HEK293 (cell line): ENCODE measurements at regions not wholly inside any gene's neighbourhood (a gene's known extent, or its start where the extent isn't known, plus 50 kb on each side); places are given as distances from the start of the nearest gene placed in this dataset.
"Not testable (repeated sequence)": the region's sequence is repeated elsewhere in the genome, so short reads cannot be mapped to it uniquely, and the experiment has no call there.

Source experiments
- CTCF ChIA-PET: fragments of 350-600 bp; formaldehyde crosslinking; extraction: SDS; loops from one replicate; lab custom pipeline; 2021; ENCODE audit warnings: antibody characterized with exemption; lab: Yijun Ruan, JAX
- POLR2A ChIA-PET: fragments of 300-600 bp; formaldehyde crosslinking; extraction: SDS; loops from one replicate; lab custom pipeline; 2020; ENCODE audit warnings: antibody characterized with exemption, inconsistent platforms; lab: Yijun Ruan, JAX
- H3K27ac ChIP-seq: fragments of 200-500 bp; sonication (Bioruptor generic); 2 replicates; pipeline ENCODE4 v1.5.1; 2014; ENCODE audit warnings: low read depth, low read length, control low read depth, inconsistent platforms; ENCODE audit errors: extremely low read depth
- H3K36me3 ChIP-seq, 2 experiments: fragments of 200-500 bp in 1 of 2; sonication (Bioruptor generic) in 1 of 2; 1 replicate in 1 of 2; 2 replicates in 1 of 2; pipeline ENCODE4 v1.5.1; 2014 to 2017; ENCODE audit warnings: inconsistent platforms in 2 of 2, low read length in 2 of 2; ENCODE audit not compliant: control insufficient read depth in 2 of 2, insufficient read depth in 1 of 2
- H3K4me1 ChIP-seq: fragments of 200-500 bp; sonication (Bioruptor generic); 2 replicates; pipeline ENCODE4 v1.5.1; 2014; ENCODE audit warnings: mild to moderate bottlenecking, low read length, inconsistent platforms; ENCODE audit not compliant: control insufficient read depth, insufficient read depth
- H3K4me3 ChIP-seq: 2 replicates; pipeline ENCODE4 v1.5.1; 2011; ENCODE audit warnings: low read depth, mild to moderate bottlenecking, control low read depth, low read length, moderate library complexity
- H3K9me3 ChIP-seq: fragments of 200-500 bp; sonication (Bioruptor generic); 2 replicates; pipeline ENCODE4 v1.5.1; 2014; ENCODE audit warnings: low read depth, low read length, inconsistent platforms; ENCODE audit not compliant: control insufficient read depth, insufficient read depth
- ATF2 ChIP-seq: fragments of 450-650 bp; formaldehyde crosslinking; IDR thresholded peaks from 2 replicates; pipeline ENCODE4 v1.5.1; 2016; ENCODE audit warnings: missing biosample characterization, missing genetic modification characterization, low read depth
- GLI4 ChIP-seq: fragments of 450-650 bp; formaldehyde crosslinking; IDR thresholded peaks from 2 replicates; pipeline ENCODE4 v1.5.1; 2016; ENCODE audit warnings: missing biosample characterization, missing genetic modification characterization
- SALL2 ChIP-seq: fragments of 450-650 bp; formaldehyde crosslinking; IDR thresholded peaks from 2 replicates; pipeline ENCODE4 v1.5.0; 2017; ENCODE audit warnings: missing biosample characterization, mild to moderate bottlenecking, missing genetic modification characterization, borderline replicate concordance
- YY2 ChIP-seq: fragments of 450-650 bp; formaldehyde crosslinking; IDR thresholded peaks from 2 replicates; pipeline ENCODE4 v1.5.1; 2016; ENCODE audit warnings: missing biosample characterization, missing genetic modification characterization
- ZBTB21 ChIP-seq: fragments of 450-650 bp; formaldehyde crosslinking; IDR thresholded peaks from 2 replicates; pipeline ENCODE4 v1.5.1; 2017; ENCODE audit warnings: missing biosample characterization, missing genetic modification characterization
- ZNF23 ChIP-seq: fragments of 450-650 bp; formaldehyde crosslinking; IDR thresholded peaks from 2 replicates; pipeline ENCODE4 v1.5.1; 2016; ENCODE audit warnings: missing biosample characterization, missing genetic modification characterization, borderline replicate concordance
- ZNF266 ChIP-seq: fragments of 450-650 bp; formaldehyde crosslinking; IDR thresholded peaks from 2 replicates; pipeline ENCODE4 v1.5.1; 2016; ENCODE audit warnings: missing biosample characterization, missing genetic modification characterization, low read depth
- ZNF311 ChIP-seq: fragments of 450-650 bp; formaldehyde crosslinking; IDR thresholded peaks from 2 replicates; pipeline ENCODE4 v1.5.1; 2017; ENCODE audit warnings: missing biosample characterization, missing genetic modification characterization, borderline replicate concordance
- ZNF354C ChIP-seq: fragments of 450-650 bp; formaldehyde crosslinking; IDR thresholded peaks from 2 replicates; pipeline ENCODE4 v1.5.1; 2016; ENCODE audit warnings: missing biosample characterization, missing genetic modification characterization, low read depth, borderline replicate concordance
- ZNF366 ChIP-seq: fragments of 450-650 bp; formaldehyde crosslinking; conservative IDR thresholded peaks from 2 replicates; pipeline ENCODE4 v1.5.1; 2016; ENCODE audit warnings: missing biosample characterization, missing genetic modification characterization
- ZNF473 ChIP-seq: fragments of 450-650 bp; formaldehyde crosslinking; IDR thresholded peaks from 2 replicates; pipeline ENCODE4 v1.5.1; 2017; ENCODE audit warnings: missing biosample characterization, missing genetic modification characterization
- ZNF514 ChIP-seq: fragments of 450-650 bp; formaldehyde crosslinking; IDR thresholded peaks from 2 replicates; pipeline ENCODE4 v1.5.1; 2016; ENCODE audit warnings: missing biosample characterization, missing genetic modification characterization
- ZNF521 ChIP-seq: fragments of 450-650 bp; formaldehyde crosslinking; IDR thresholded peaks from 2 replicates; pipeline ENCODE4 v1.5.1; 2017; ENCODE audit warnings: missing biosample characterization, mild to moderate bottlenecking, missing genetic modification characterization
- ZNF544 ChIP-seq: fragments of 450-650 bp; formaldehyde crosslinking; IDR thresholded peaks from 2 replicates; pipeline ENCODE4 v1.5.0; 2017; ENCODE audit warnings: missing biosample characterization, missing genetic modification characterization
- ZNF560 ChIP-seq: fragments of 450-650 bp; formaldehyde crosslinking; IDR thresholded peaks from 2 replicates; pipeline ENCODE4 v1.5.1; 2017; ENCODE audit warnings: missing biosample characterization, missing genetic modification characterization, borderline replicate concordance
- ZNF571 ChIP-seq: fragments of 450-650 bp; formaldehyde crosslinking; IDR thresholded peaks from 2 replicates; pipeline ENCODE4 v1.5.0; 2017; ENCODE audit warnings: missing biosample characterization, missing genetic modification characterization
- ZNF621 ChIP-seq: fragments of 450-650 bp; formaldehyde crosslinking; IDR thresholded peaks from 2 replicates; pipeline ENCODE4 v1.5.1; 2017; ENCODE audit warnings: missing biosample characterization, missing genetic modification characterization
- ZNF658 ChIP-seq: fragments of 450-650 bp; formaldehyde crosslinking; IDR thresholded peaks from 2 replicates; pipeline ENCODE4; 2016; ENCODE audit warnings: missing biosample characterization, missing genetic modification characterization
- ZNF776 ChIP-seq: fragments of 450-650 bp; formaldehyde crosslinking; IDR thresholded peaks from 2 replicates; pipeline ENCODE4 v1.5.0; 2017; ENCODE audit warnings: missing biosample characterization, missing genetic modification characterization, borderline replicate concordance
- TF ChIP-seq, protein P1 (sequence below): fragments of 450-650 bp; formaldehyde crosslinking; IDR thresholded peaks from 2 replicates; pipeline ENCODE4 v1.5.1; 2016; ENCODE audit warnings: missing biosample characterization, missing genetic modification characterization, low read depth
- TF ChIP-seq, protein P2 (sequence below): fragments of 450-650 bp; formaldehyde crosslinking; IDR thresholded peaks from 2 replicates; pipeline ENCODE4 v1.5.0; 2017; ENCODE audit warnings: missing biosample characterization, missing genetic modification characterization, borderline replicate concordance
- TF ChIP-seq, protein P3 (sequence below): fragments of 450-650 bp; formaldehyde crosslinking; IDR thresholded peaks from 2 replicates; pipeline ENCODE4 v1.5.1; 2016; ENCODE audit warnings: missing biosample characterization, missing genetic modification characterization
- TF ChIP-seq, protein P4 (sequence below): fragments of 450-650 bp; formaldehyde crosslinking; IDR thresholded peaks from 2 replicates; pipeline ENCODE4 v1.5.1; 2016; ENCODE audit warnings: missing biosample characterization, missing genetic modification characterization

DNA sequence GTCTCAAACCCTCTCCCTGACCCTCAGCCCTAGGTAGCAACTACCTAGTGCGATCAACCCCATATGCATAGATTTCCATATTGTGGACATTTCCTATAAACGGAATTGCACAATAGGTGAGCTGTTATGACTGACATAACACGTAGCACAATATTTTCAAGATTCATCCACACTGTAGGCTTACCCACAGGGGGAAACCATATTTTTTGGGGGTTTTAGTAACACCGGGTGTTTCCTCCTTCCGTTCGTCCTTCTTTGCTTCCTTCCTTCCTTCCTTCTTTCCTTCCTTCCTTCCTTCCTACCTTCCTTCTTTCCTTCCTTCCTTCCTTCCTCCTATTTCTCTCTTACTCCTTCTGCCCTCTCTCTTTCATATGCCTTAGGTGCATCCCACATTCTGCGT is 524.2 kb downstream of the CWH43 start:
- POLR2A ChIA-PET, H3K4me3 ChIP-seq, CTCF ChIA-PET, H3K27ac ChIP-seq, H3K4me1 ChIP-seq, H3K9me3 ChIP-seq, H3K36me3 ChIP-seq: not testable (repeated sequence)
- 0 out of 2 replicates have a peak, but pooled peaks have one; percentile 6 for TF ChIP-seq ZNF354C (tag by site-specific recombination)
- 0 out of 2 replicates have a peak, but pooled peaks have one; percentile 69 for TF ChIP-seq ZNF776 (tag by site-specific recombination)
- TF ChIP-seq ZNF473 (tag by site-specific recombination), result peak; percentile 69; the same call in 1 of the 2 replicates
- peak; percentile 80; the same call in 1 of the 2 replicates for TF ChIP-seq SALL2
- TF ChIP-seq ZNF544, result peak; percentile 69; the same call in 1 of the 2 replicates
- peak; percentile 16; the same call in 1 of the 2 replicates for TF ChIP-seq ZNF266 (tag by site-specific recombination)
- TF ChIP-seq, protein P1, sequence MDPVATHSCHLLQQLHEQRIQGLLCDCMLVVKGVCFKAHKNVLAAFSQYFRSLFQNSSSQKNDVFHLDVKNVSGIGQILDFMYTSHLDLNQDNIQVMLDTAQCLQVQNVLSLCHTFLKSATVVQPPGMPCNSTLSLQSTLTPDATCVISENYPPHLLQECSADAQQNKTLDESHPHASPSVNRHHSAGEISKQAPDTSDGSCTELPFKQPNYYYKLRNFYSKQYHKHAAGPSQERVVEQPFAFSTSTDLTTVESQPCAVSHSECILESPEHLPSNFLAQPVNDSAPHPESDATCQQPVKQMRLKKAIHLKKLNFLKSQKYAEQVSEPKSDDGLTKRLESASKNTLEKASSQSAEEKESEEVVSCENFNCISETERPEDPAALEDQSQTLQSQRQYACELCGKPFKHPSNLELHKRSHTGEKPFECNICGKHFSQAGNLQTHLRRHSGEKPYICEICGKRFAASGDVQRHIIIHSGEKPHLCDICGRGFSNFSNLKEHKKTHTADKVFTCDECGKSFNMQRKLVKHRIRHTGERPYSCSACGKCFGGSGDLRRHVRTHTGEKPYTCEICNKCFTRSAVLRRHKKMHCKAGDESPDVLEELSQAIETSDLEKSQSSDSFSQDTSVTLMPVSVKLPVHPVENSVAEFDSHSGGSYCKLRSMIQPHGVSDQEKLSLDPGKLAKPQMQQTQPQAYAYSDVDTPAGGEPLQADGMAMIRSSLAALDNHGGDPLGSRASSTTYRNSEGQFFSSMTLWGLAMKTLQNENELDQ (tag by site-specific recombination), result 0 out of 2 replicates have a peak, but pooled peaks have one; percentile 46
- TF ChIP-seq ZNF23, result peak; percentile 34; the same call in 1 of the 2 replicates
- peak; percentile 72; the same call in 1 of the 2 replicates for TF ChIP-seq ZNF311 (tag by site-specific recombination)
- 0 out of 2 replicates have a peak, but pooled peaks have one; percentile 24 for TF ChIP-seq ZBTB21 (tag by site-specific recombination)
- peak; percentile 74; the same call in 1 of the 2 replicates for TF ChIP-seq ZNF621 (tag by site-specific recombination)
- TF ChIP-seq, protein P2, sequence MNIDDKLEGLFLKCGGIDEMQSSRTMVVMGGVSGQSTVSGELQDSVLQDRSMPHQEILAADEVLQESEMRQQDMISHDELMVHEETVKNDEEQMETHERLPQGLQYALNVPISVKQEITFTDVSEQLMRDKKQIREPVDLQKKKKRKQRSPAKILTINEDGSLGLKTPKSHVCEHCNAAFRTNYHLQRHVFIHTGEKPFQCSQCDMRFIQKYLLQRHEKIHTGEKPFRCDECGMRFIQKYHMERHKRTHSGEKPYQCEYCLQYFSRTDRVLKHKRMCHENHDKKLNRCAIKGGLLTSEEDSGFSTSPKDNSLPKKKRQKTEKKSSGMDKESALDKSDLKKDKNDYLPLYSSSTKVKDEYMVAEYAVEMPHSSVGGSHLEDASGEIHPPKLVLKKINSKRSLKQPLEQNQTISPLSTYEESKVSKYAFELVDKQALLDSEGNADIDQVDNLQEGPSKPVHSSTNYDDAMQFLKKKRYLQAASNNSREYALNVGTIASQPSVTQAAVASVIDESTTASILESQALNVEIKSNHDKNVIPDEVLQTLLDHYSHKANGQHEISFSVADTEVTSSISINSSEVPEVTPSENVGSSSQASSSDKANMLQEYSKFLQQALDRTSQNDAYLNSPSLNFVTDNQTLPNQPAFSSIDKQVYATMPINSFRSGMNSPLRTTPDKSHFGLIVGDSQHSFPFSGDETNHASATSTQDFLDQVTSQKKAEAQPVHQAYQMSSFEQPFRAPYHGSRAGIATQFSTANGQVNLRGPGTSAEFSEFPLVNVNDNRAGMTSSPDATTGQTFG (tag by site-specific recombination), result peak; percentile 78; the same call in 1 of the 2 replicates
- 0 out of 2 replicates have a peak, but pooled peaks have one; percentile 78 for TF ChIP-seq ZNF571
- TF ChIP-seq ZNF560 (tag by site-specific recombination), result 0 out of 2 replicates have a peak, but pooled peaks have one; percentile 14
- peak; percentile 62; the same call in 1 of the 2 replicates for TF ChIP-seq ZNF521 (tag by site-specific recombination)
- TF ChIP-seq, protein P3, sequence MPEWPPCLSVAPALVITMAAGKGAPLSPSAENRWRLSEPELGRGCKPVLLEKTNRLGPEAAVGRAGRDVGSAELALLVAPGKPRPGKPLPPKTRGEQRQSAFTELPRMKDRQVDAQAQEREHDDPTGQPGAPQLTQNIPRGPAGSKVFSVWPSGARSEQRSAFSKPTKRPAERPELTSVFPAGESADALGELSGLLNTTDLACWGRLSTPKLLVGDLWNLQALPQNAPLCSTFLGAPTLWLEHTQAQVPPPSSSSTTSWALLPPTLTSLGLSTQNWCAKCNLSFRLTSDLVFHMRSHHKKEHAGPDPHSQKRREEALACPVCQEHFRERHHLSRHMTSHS (tag by site-specific recombination), result 0 out of 2 replicates have a peak, but pooled peaks have one; percentile 16
- 0 out of 2 replicates have a peak, but pooled peaks have one; percentile 48 for TF ChIP-seq YY2 (tag by site-specific recombination)
- peak; percentile 79; the same call in 1 of the 2 replicates for TF ChIP-seq ZNF366
- peak; percentile 28; the same call in 1 of the 2 replicates for TF ChIP-seq ZNF514 (tag by site-specific recombination)

- H3K4me3 ChIP-seq, H3K36me3 ChIP-seq, H3K9me3 ChIP-seq, H3K4me1 ChIP-seq, CTCF ChIA-PET, H3K27ac ChIP-seq, POLR2A ChIA-PET: not testable (repeated sequence)
- 0 out of 2 replicates have a peak, but pooled peaks have one; percentile 58 for TF ChIP-seq SALL2
- 0 out of 2 replicates have a peak, but pooled peaks have one; percentile 1 for TF ChIP-seq ATF2 (tag by site-specific recombination)
- TF ChIP-seq, protein P4, sequence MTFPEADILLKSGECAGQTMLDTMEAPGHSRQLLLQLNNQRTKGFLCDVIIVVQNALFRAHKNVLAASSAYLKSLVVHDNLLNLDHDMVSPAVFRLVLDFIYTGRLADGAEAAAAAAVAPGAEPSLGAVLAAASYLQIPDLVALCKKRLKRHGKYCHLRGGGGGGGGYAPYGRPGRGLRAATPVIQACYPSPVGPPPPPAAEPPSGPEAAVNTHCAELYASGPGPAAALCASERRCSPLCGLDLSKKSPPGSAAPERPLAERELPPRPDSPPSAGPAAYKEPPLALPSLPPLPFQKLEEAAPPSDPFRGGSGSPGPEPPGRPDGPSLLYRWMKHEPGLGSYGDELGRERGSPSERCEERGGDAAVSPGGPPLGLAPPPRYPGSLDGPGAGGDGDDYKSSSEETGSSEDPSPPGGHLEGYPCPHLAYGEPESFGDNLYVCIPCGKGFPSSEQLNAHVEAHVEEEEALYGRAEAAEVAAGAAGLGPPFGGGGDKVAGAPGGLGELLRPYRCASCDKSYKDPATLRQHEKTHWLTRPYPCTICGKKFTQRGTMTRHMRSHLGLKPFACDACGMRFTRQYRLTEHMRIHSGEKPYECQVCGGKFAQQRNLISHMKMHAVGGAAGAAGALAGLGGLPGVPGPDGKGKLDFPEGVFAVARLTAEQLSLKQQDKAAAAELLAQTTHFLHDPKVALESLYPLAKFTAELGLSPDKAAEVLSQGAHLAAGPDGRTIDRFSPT (tag by site-specific recombination), result peak; percentile 60; the same call in 1 of the 2 replicates
- peak; percentile 67; the same call in 1 of the 2 replicates for TF ChIP-seq ZNF658 (tag by site-specific recombination)
- TF ChIP-seq ZNF571, result peak; percentile 88
- 0 out of 2 replicates have a peak, but pooled peaks have one; percentile 43 for TF ChIP-seq GLI4 (tag by site-specific recombination)
- TF ChIP-seq, protein P3 (tag by site-specific recombination), result 0 out of 2 replicates have a peak, but pooled peaks have one; percentile 24
- peak; percentile 55; the same call in 1 of the 2 replicates for TF ChIP-seq ZNF311 (tag by site-specific recombination)
Measured at GRCh38 chr4:49511353-49511752, 525.3 kb downstream of the CWH43 start.
